OCI-LY3 (cell line): ENCODE measurements at regions not wholly inside any gene's neighbourhood (a gene's known extent, or its start where the extent isn't known, plus 50 kb on each side); places are given as distances from the start of the nearest gene placed in this dataset.

Experiments used
- H2AFZ ChIP-seq: fragments of 200-600, 300-600 bp; shearing (Covaris generic); 2 replicates; pipeline ENCODE4 v1.6.0; 2014; ENCODE audit warnings: antibody characterized with exemption, low read depth, low read length
- H3K27ac ChIP-seq: fragments of 200-600, 300-600 bp; sonication (generic); 2 replicates; pipeline ENCODE4 v1.5.1; 2014; ENCODE audit warnings: mild to moderate bottlenecking, low read length, moderate library complexity, mixed read lengths
- H3K27me3 ChIP-seq: fragments of 200-600, 300-600 bp; sonication (generic); 2 replicates; pipeline ENCODE4 v1.6.1; 2014; ENCODE audit warnings: low read depth, low read length, mixed read lengths
- H3K36me3 ChIP-seq: fragments of 200-600, 300-600 bp; sonication (generic); replicated peaks from 2 replicates; pipeline ENCODE3; 2014; ENCODE audit warnings: low read depth, low read length, mixed read lengths
- H3K4me1 ChIP-seq: fragments of 300-600, 200-600 bp; sonication (generic); 2 replicates; pipeline ENCODE4 v1.6.1; 2014; ENCODE audit warnings: low read length, mixed read lengths
- H3K4me2 ChIP-seq: fragments of 200-600, 300-600 bp; sonication (generic); 2 replicates; pipeline ENCODE4 v1.6.1; 2014; ENCODE audit warnings: low read length, mixed read lengths
- H3K4me3 ChIP-seq: fragments of 300-600, 200-600 bp; sonication (generic); 2 replicates; pipeline ENCODE4 v1.5.1; 2014; ENCODE audit warnings: antibody characterized with exemption, mild to moderate bottlenecking, low read length, moderate library complexity
- H3K79me2 ChIP-seq: fragments of 300-600, 200-600 bp; shearing (Covaris generic); 2 replicates; pipeline ENCODE4 v1.6.1; 2014; ENCODE audit warnings: mild to moderate bottlenecking, low read length, mixed read lengths
- H3K9ac ChIP-seq: fragments of 300-600, 200-600 bp; shearing (Covaris generic); 2 replicates; pipeline ENCODE4 v1.6.0; 2014; ENCODE audit warnings: mild to moderate bottlenecking, low read length, moderate library complexity
- H3K9me3 ChIP-seq: fragments of 200-600, 300-600 bp; shearing (Covaris generic); 2 replicates; pipeline ENCODE4 v1.6.1; 2014; ENCODE audit warnings: low read length, mixed read lengths; ENCODE audit not compliant: insufficient read depth
- H4K20me1 ChIP-seq: fragments of 200-600, 300-600 bp; sonication (generic); 2 replicates; pipeline ENCODE4 v1.6.1; 2016; ENCODE audit warnings: low read length, mixed read lengths; ENCODE audit not compliant: insufficient read depth
- EZH2phosphoT487 ChIP-seq: fragments of 200-600 bp; shearing (Covaris generic); IDR thresholded peaks from 2 replicates; pipeline ENCODE4 v1.6.1; 2018; ENCODE audit warnings: antibody characterized with exemption, mixed run types, low read depth
- TF ChIP-seq, protein P1 (sequence below): fragments of 200-600, 300-600 bp; sonication (generic); IDR thresholded peaks from 2 replicates; pipeline ENCODE4 v1.5.1; 2014; ENCODE audit warnings: antibody characterized with exemption, low read length, low read depth

- H4K20me1 ChIP-seq = no peaks in the 10 kb centered on the region
- no peaks in the 10 kb centered on the region for H3K9me3 ChIP-seq
- H3K27me3 ChIP-seq = peaks cover 11% of the 10 kb centered on the region; the same call in 1 of the 2 replicates
- H3K79me2 ChIP-seq = no peaks in the 10 kb centered on the region
- H3K9ac ChIP-seq = no peak overlapping the region
- H3K4me1 ChIP-seq = peaks cover 2% of the 10 kb centered on the region; the same call in 1 of the 2 replicates
- no peak overlapping the region for H3K27ac ChIP-seq
- H3K36me3 ChIP-seq = no peaks in the 10 kb centered on the region
- TF ChIP-seq EZH2phosphoT487 = no peak
- TF ChIP-seq, protein P1, sequence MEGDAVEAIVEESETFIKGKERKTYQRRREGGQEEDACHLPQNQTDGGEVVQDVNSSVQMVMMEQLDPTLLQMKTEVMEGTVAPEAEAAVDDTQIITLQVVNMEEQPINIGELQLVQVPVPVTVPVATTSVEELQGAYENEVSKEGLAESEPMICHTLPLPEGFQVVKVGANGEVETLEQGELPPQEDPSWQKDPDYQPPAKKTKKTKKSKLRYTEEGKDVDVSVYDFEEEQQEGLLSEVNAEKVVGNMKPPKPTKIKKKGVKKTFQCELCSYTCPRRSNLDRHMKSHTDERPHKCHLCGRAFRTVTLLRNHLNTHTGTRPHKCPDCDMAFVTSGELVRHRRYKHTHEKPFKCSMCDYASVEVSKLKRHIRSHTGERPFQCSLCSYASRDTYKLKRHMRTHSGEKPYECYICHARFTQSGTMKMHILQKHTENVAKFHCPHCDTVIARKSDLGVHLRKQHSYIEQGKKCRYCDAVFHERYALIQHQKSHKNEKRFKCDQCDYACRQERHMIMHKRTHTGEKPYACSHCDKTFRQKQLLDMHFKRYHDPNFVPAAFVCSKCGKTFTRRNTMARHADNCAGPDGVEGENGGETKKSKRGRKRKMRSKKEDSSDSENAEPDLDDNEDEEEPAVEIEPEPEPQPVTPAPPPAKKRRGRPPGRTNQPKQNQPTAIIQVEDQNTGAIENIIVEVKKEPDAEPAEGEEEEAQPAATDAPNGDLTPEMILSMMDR = no peak
- no peak overlapping the region for H3K4me2 ChIP-seq
- no peak overlapping the region for H2AFZ ChIP-seq
- H3K4me3 ChIP-seq = no peak overlapping the region
Observed at GRCh38 chr21:28233536-28234220, 759.0 kb downstream of the LTN1 start.

DNA sequence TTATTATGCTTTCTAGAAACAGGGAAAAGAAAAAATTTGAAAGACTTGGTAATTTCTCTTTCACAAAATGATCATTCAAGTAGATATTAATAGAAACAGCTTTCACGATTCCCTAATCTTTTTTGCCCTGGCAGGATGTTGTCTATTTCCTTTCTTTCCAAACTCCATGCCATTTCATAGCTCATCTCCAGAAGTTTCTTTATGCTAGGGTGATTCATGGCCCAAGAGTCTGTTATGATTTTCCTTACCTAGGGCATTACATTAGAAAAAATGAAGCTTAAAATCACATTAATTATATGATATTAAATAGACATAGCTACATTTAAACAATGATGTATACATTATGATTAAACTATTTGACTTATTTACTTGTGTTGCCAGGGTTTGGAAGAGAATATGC, 762.1 kb downstream of the LTN1 start:
- Histone ChIP-seq H3K9ac (no peak overlapping the region), H3K27me3 (peaks cover 19% of the 10 kb centered on the region), H4K20me1 (no peaks in the 10 kb centered on the region), H3K27ac (no peak overlapping the region), H3K4me3 (no peak overlapping the region), H3K79me2 (no peaks in the 10 kb centered on the region), H2AFZ (no peak overlapping the region), H3K4me2 (no peak overlapping the region), H3K9me3 (no peaks in the 10 kb centered on the region), H3K4me1 (peaks cover 18% of the 10 kb centered on the region), H3K36me3 (no peaks in the 10 kb centered on the region)
- TF ChIP-seq, protein P1 = no peak
- no peak for TF ChIP-seq EZH2phosphoT487

DNA sequence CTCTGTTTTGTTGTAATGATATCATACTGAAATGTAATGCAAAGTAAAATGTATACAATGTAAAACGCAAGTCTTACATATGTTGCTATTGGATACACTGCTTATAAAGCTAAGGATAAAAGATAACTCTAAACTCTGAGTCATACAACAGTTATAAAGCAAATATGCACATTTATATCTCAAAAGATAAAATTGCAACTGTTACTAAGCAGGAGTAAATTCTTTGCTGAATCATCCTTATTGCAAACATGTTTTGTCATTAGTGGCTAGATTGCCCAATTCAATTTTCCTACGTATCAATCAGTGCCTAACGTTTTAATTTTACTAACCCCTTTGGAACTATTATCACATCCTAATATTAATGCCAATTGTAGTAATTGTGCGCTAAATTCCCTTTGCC, 762.9 kb downstream of the LTN1 start:
- Histone ChIP-seq H4K20me1 (no peaks in the 10 kb centered on the region), H3K36me3 (no peaks in the 10 kb centered on the region), H3K4me3 (no peak overlapping the region), H3K27me3 (peaks cover 19% of the 10 kb centered on the region), H3K4me1 (peaks cover 18% of the 10 kb centered on the region), H3K27ac (no peak overlapping the region), H3K4me2 (no peak overlapping the region), H3K9me3 (no peaks in the 10 kb centered on the region), H2AFZ (no peak overlapping the region), H3K79me2 (no peaks in the 10 kb centered on the region), H3K9ac (no peak overlapping the region)
- TF ChIP-seq, protein P1 = no peak
- TF ChIP-seq EZH2phosphoT487 = no peak

- Histone ChIP-seq H3K79me2 (no peaks in the 10 kb centered on the region), H4K20me1 (no peaks in the 10 kb centered on the region), H3K4me3 (peak overlapping the region; percentile 41), H3K36me3 (no peaks in the 10 kb centered on the region), H3K9me3 (no peaks in the 10 kb centered on the region), H3K27me3 (peaks cover 19% of the 10 kb centered on the region), H2AFZ (no peak overlapping the region), H3K27ac (no peak overlapping the region), H3K9ac (no peak overlapping the region), H3K4me2 (peak overlapping the region; percentile 68), H3K4me1 (peaks cover 18% of the 10 kb centered on the region)
- TF ChIP-seq EZH2phosphoT487 = no peak
- TF ChIP-seq, protein P1 = no peak
Observed at GRCh38 chr21:28228636-28228995, 764.1 kb downstream of the LTN1 start.
